H1 (cell line): ENCODE measurements at regions not wholly inside any gene's neighbourhood (a gene's known extent, or its start where the extent isn't known, plus 50 kb on each side); places are given as distances from the start of the nearest gene placed in this dataset.

Source experiments
- CTCF ChIA-PET: fragments of 300-600 bp; sonication (Branson Sonifier 250); formaldehyde crosslinking; loops from one replicate; lab custom pipeline; 2021; ENCODE audit not compliant: partially characterized antibody; lab: Charles Lee
- POLR2A ChIA-PET: fragments of 300-600 bp; sonication (Branson Sonifier 250); formaldehyde crosslinking; loops from one replicate; lab custom pipeline; 2021; ENCODE audit warnings: inconsistent platforms; ENCODE audit not compliant: partially characterized antibody; lab: Charles Lee
- DNase-seq, 2 experiments: peaks; one replicate each; pipeline versions ENCODE4 v3.0.0 to v3.0.0-alpha.2; 2010 to 2022; ENCODE audit warnings: low spot score in 2 of 2, low read depth in 1 of 2, mixed read lengths in 1 of 2
- FAIRE-seq: peaks from 2 replicates; lab custom pipeline; 2011; peaks lifted over from hg19 to GRCh38; lab: Jason Lieb, UNC
- H2AFZ ChIP-seq: 2 replicates; pipeline ENCODE4 v1.8.1; 2012; ENCODE audit warnings: low read length, inconsistent platforms
- H2AK5ac ChIP-seq: 2 replicates; pipeline ENCODE4 v1.6.1; 2013; ENCODE audit warnings: low read depth, low read length
- H2BK120ac ChIP-seq: replicated peaks from 2 replicates; pipeline ENCODE3; 2013; ENCODE audit warnings: low read depth, low read length, inconsistent platforms
- H2BK12ac ChIP-seq: 2 replicates; pipeline ENCODE4 v1.6.1; 2013; ENCODE audit warnings: low read depth, low read length
- H2BK15ac ChIP-seq: 2 replicates; pipeline ENCODE4 v1.6.1; 2013; ENCODE audit warnings: low read length
- H2BK20ac ChIP-seq: 2 replicates; pipeline ENCODE4 v1.6.1; 2013; ENCODE audit warnings: low read length
- H2BK5ac ChIP-seq: 2 replicates; pipeline ENCODE4 v1.6.1; 2013; ENCODE audit warnings: low read depth, low read length
- H3K14ac ChIP-seq: 2 replicates; pipeline ENCODE4 v1.6.1; 2013; ENCODE audit warnings: inconsistent platforms; ENCODE audit not compliant: insufficient read length
- H3K18ac ChIP-seq: 2 replicates; pipeline ENCODE4 v1.6.1; 2013; ENCODE audit warnings: low read length; ENCODE audit errors: extremely low read depth
- H3K23ac ChIP-seq: 2 replicates; pipeline ENCODE4 v1.6.1; 2013; ENCODE audit warnings: inconsistent platforms; ENCODE audit not compliant: insufficient read length
- H3K23me2 ChIP-seq: 2 replicates; pipeline ENCODE4 v1.6.1; 2013; ENCODE audit warnings: low read depth, low read length
- H3K27ac ChIP-seq: 2 replicates; pipeline ENCODE4 v1.6.1; 2011; ENCODE audit warnings: low read depth, low read length, inconsistent platforms
- H3K27me3 ChIP-seq, 4 experiments: replicated peaks in 1 of 4; 1 replicate in 1 of 4; 2 replicates in 3 of 4; pipeline versions ENCODE4 v1.6.1 to v1.8.1; 2011 to 2013; ENCODE audit warnings: low read length in 3 of 4, mild to moderate bottlenecking in 3 of 4, inconsistent platforms in 2 of 4, mixed read lengths in 2 of 4, moderate library complexity in 1 of 4; ENCODE audit not compliant: control insufficient read depth in 3 of 4, insufficient read depth in 3 of 4; ENCODE audit errors: extremely low read depth in 1 of 4
- H3K36me3 ChIP-seq, 4 experiments: 2 replicates each; pipeline versions ENCODE4 v1.6.1 to v1.8.1; 2011 to 2013; ENCODE audit warnings: mild to moderate bottlenecking in 4 of 4, low read length in 3 of 4, moderate library complexity in 2 of 4, control low read depth in 1 of 4, inconsistent platforms in 1 of 4; ENCODE audit not compliant: insufficient read depth in 4 of 4, control insufficient read depth in 2 of 4
- H3K4ac ChIP-seq: replicated peaks from 2 replicates; pipeline ENCODE3; 2013; ENCODE audit warnings: low read length, low read depth, mixed read lengths, inconsistent platforms; ENCODE audit not compliant: insufficient read length
- H3K4me1 ChIP-seq, 4 experiments: replicated peaks in 1 of 4; 1 replicate in 1 of 4; 2 replicates in 3 of 4; pipeline versions ENCODE4 v1.6.1 to v1.8.1; 2011 to 2013; ENCODE audit warnings: low read length in 3 of 4, inconsistent platforms in 2 of 4, mixed read lengths in 1 of 4; ENCODE audit not compliant: insufficient read depth in 4 of 4, control insufficient read depth in 3 of 4
- H3K4me2 ChIP-seq, 2 experiments: 2 replicates each; pipeline versions ENCODE4 v1.6.1 to v1.8.1; 2011 to 2013; ENCODE audit warnings: low read depth in 2 of 2, low read length in 2 of 2, control low read depth in 1 of 2, inconsistent platforms in 1 of 2, mild to moderate bottlenecking in 1 of 2; ENCODE audit not compliant: insufficient read depth in 1 of 2
- H3K4me3 ChIP-seq, 4 experiments: fragments of 200-600, 300-600 bp in 1 of 4; sonication (generic), shearing (Covaris generic), sonication (Bioruptor Twin) in 1 of 4; 2 replicates each; pipeline versions ENCODE4 v1.5.1 to v1.8.1; 2011 to 2016; ENCODE audit warnings: low read length in 4 of 4, low read depth in 3 of 4, control low read depth in 2 of 4, inconsistent platforms in 2 of 4, mild to moderate bottlenecking in 2 of 4, mixed read lengths in 1 of 4, moderate library complexity in 1 of 4; ENCODE audit not compliant: insufficient read depth in 2 of 4; ENCODE audit errors: extremely low read depth in 1 of 4
- H3K56ac ChIP-seq: replicated peaks from 2 replicates; pipeline ENCODE3; 2013; ENCODE audit warnings: low read depth, mild to moderate bottlenecking, mixed read lengths, low read length, inconsistent platforms; ENCODE audit not compliant: insufficient read length
- H3K79me1 ChIP-seq: 2 replicates; pipeline ENCODE4 v1.6.1; 2013; ENCODE audit warnings: low read depth, low read length, control low read depth
- H3K79me2 ChIP-seq, 2 experiments: 2 replicates each; pipeline versions ENCODE4 v1.6.1 to v1.8.1; 2012 to 2013; ENCODE audit warnings: low read length in 2 of 2, mild to moderate bottlenecking in 2 of 2, inconsistent platforms in 1 of 2; ENCODE audit not compliant: insufficient read depth in 2 of 2, control insufficient read depth in 1 of 2
- H3K9ac ChIP-seq, 4 experiments: replicated peaks in 1 of 4; 1 replicate in 1 of 4; 2 replicates in 3 of 4; pipeline versions ENCODE4 v1.6.1 to v1.8.1; 2011 to 2013; ENCODE audit warnings: low read depth in 3 of 4, low read length in 3 of 4, control low read depth in 2 of 4, mild to moderate bottlenecking in 2 of 4, moderate library complexity in 2 of 4, inconsistent platforms in 1 of 4; ENCODE audit errors: extremely low read depth in 1 of 4
- H3K9me3 ChIP-seq, 2 experiments: 2 replicates each; pipeline versions ENCODE4 v1.6.1 to v1.8.1; 2012 to 2013; ENCODE audit warnings: mild to moderate bottlenecking in 2 of 2, moderate library complexity in 2 of 2, control low read depth in 1 of 2, inconsistent platforms in 1 of 2, low read depth in 1 of 2, low read length in 1 of 2, mixed read lengths in 1 of 2; ENCODE audit not compliant: insufficient read depth in 2 of 2
- H4K20me1 ChIP-seq, 2 experiments: replicated peaks in 1 of 2; 2 replicates each; pipeline versions ENCODE3 to v1.8.1; 2011 to 2013; ENCODE audit warnings: inconsistent platforms in 2 of 2, low read length in 2 of 2, mild to moderate bottlenecking in 1 of 2; ENCODE audit not compliant: insufficient read depth in 2 of 2, control insufficient read depth in 1 of 2
- H4K5ac ChIP-seq: 2 replicates; pipeline ENCODE4 v1.6.1; 2013; ENCODE audit warnings: low read length, low read depth, mixed read lengths, inconsistent platforms; ENCODE audit not compliant: insufficient read length
- H4K8ac ChIP-seq: 2 replicates; pipeline ENCODE4 v1.8.0; 2013; ENCODE audit warnings: mild to moderate bottlenecking, moderate library complexity, low read length, inconsistent platforms; ENCODE audit not compliant: insufficient read depth; ENCODE audit errors: extremely low read depth
- H4K91ac ChIP-seq: replicated peaks from 2 replicates; pipeline ENCODE3; 2013; ENCODE audit warnings: low read length, mixed read lengths, inconsistent platforms; ENCODE audit not compliant: insufficient read length
- ASH2L ChIP-seq: fragments of 200-600, 300-600 bp; sonication (generic); IDR thresholded peaks from one replicate; pipeline ENCODE4 v1.7.1; 2017; ENCODE audit warnings: low read length
- CREB1 ChIP-seq: IDR thresholded peaks from 2 replicates; pipeline ENCODE4 v1.6.1; 2012; ENCODE audit warnings: inconsistent platforms
- EZH2 ChIP-seq: fragments of 200-600 bp; sonication (generic); IDR thresholded peaks from 2 replicates; pipeline ENCODE4 v1.7.1; 2012; ENCODE audit warnings: low read depth, mild to moderate bottlenecking, moderate library complexity, low read length, inconsistent platforms; ENCODE audit not compliant: severe bottlenecking
- KDM1A ChIP-seq: fragments of 200-600, 300-600 bp; sonication (generic); IDR thresholded peaks from 2 replicates; pipeline ENCODE4 v1.7.1; 2016; ENCODE audit warnings: mild to moderate bottlenecking, low read length, borderline replicate concordance
- KDM4A ChIP-seq: IDR thresholded peaks from one replicate; pipeline ENCODE4 v1.7.1; 2012; ENCODE audit warnings: low read depth, mild to moderate bottlenecking, moderate library complexity, low read length, inconsistent platforms; ENCODE audit not compliant: severe bottlenecking
- MAFK ChIP-seq: IDR thresholded peaks from 2 replicates; pipeline ENCODE4 v1.6.1; 2012; ENCODE audit warnings: low read depth, mild to moderate bottlenecking, improper control_type of control experiment, low read length
- NANOG ChIP-seq: IDR thresholded peaks from 2 replicates; pipeline ENCODE4 v1.6.1; 2011; ENCODE audit warnings: low read length, low read depth, mild to moderate bottlenecking, inconsistent platforms; ENCODE audit not compliant: insufficient read depth, poor library complexity, severe bottlenecking
- POLR2A ChIP-seq, 2 experiments: IDR thresholded peaks; 1 replicate in 1 of 2; 2 replicates in 1 of 2; pipeline ENCODE4 v1.6.1; 2011; ENCODE audit warnings: low read depth in 2 of 2, low read length in 2 of 2, mild to moderate bottlenecking in 2 of 2; ENCODE audit errors: control extremely low read depth in 1 of 2
- SIN3A ChIP-seq, 2 experiments: IDR thresholded peaks in 1 of 2; conservative IDR thresholded peaks in 1 of 2; 2 replicates each; pipeline ENCODE4 v1.6.1; 2011 to 2012; ENCODE audit warnings: low read length in 2 of 2, improper control_type of control experiment in 1 of 2, low read depth in 1 of 2, mild to moderate bottlenecking in 1 of 2
- SIRT6 ChIP-seq: IDR thresholded peaks from one replicate; pipeline ENCODE4 v1.7.1; 2012; ENCODE audit warnings: low read length, inconsistent platforms
- SIX5 ChIP-seq: IDR thresholded peaks from 2 replicates; pipeline ENCODE4 v1.6.1; 2011; ENCODE audit warnings: mild to moderate bottlenecking, low read depth, low read length
- SP1 ChIP-seq: IDR thresholded peaks from 2 replicates; pipeline ENCODE4 v1.6.1; 2011; ENCODE audit warnings: low read depth, low read length
- TEAD4 ChIP-seq: IDR thresholded peaks from 2 replicates; pipeline ENCODE4 v1.6.1; 2012; ENCODE audit warnings: low read depth, low read length, inconsistent platforms, mixed read lengths
- WGBS, 2 experiments: shearing (Covaris generic) in 1 of 2; methylation state at CpG; one replicate each; pipeline versions ENCODE4 v1.1.6 to v1.1.7; 2013 to 2015; ENCODE audit warnings: low lambda C conversion rate in 2 of 2, mixed read lengths in 2 of 2, inconsistent platforms in 1 of 2, low coverage in 1 of 2, missing lambda C conversion rate in 1 of 2; ENCODE audit not compliant: insufficient replicate concordance in 2 of 2, insufficient coverage in 1 of 2, insufficient read length in 1 of 2; ENCODE audit errors: extremely low coverage in 1 of 2, missing lambda C conversion rate in 1 of 2; 5-methylcytosine and 5-hydroxymethylcytosine counted together

GRCh38 chr3:132218817-132219755 is 98.1 kb upstream of the ACP3 start:
- DNase-seq (no peak), FAIRE-seq (no peak)
- H3K4ac ChIP-seq = no peak overlapping the region
- WGBS, 2 experiments = 75% methylated on average over 3 of the region's 3 CpGs; no CpG with 5 or more reads in 1 of the 2 experiments
- peaks cover 0 to 2% (median 0%) of the 10 kb centered on the region in 4 experiments; a peak in 3 of 7 replicates for H3K27me3 ChIP-seq
- no peak overlapping the region for H3K23ac ChIP-seq
- H3K36me3 ChIP-seq = no peaks in the 10 kb centered on the region
- CTCF ChIA-PET = interaction anchor here (0.8 to 4.7 kb wide), 4 partner anchors 8 to 181 kb away, joined by 3 to 43 read pairs (median 10); no protein-coding TSS in a partner anchor
- H4K8ac ChIP-seq = no peak overlapping the region
- H3K27ac ChIP-seq = no peak overlapping the region
- H2BK5ac ChIP-seq = no peak overlapping the region
- no peaks in the 10 kb centered on the region for H3K9me3 ChIP-seq
- no peak overlapping the region for H2BK120ac ChIP-seq
- no peak overlapping the region for H2BK12ac ChIP-seq
- no peak overlapping the region for H3K56ac ChIP-seq
- POLR2A ChIA-PET = no interaction called here
- H3K14ac ChIP-seq = no peak overlapping the region
- H2BK15ac ChIP-seq = no peak overlapping the region
- H4K91ac ChIP-seq = no peak overlapping the region
- no peak overlapping the region for H2BK20ac ChIP-seq
- H3K4me3 ChIP-seq = no peak overlapping the region
- no peaks in the 10 kb centered on the region for H3K23me2 ChIP-seq
- no peak overlapping the region for H2AFZ ChIP-seq
- no peaks in the 10 kb centered on the region for H3K79me2 ChIP-seq
- no peak overlapping the region for H3K9ac ChIP-seq
- H4K5ac ChIP-seq = no peak overlapping the region
- H3K4me1 ChIP-seq = peaks cover 0 to 8% (median 1%) of the 10 kb centered on the region in 4 experiments; a peak in 4 of 7 replicates
- H2AK5ac ChIP-seq = no peak overlapping the region
- no peak overlapping the region for H3K18ac ChIP-seq
- TF ChIP-seq NANOG = no peak
- TF ChIP-seq POLR2A (IDR thresholded peaks at IDR 0.05; ENCODE audit: control extremely low read depth in 1 of 2, low read depth in 2 of 2, low read length in 2 of 2) = no peak
- no peak for TF ChIP-seq SIN3A (conservative IDR thresholded peaks at IDR 0.05 in 1 of 2, IDR thresholded peaks at IDR 0.05 in 1 of 2; ENCODE audit: low read depth in 1 of 2, low read length in 2 of 2)
- no peak for TF ChIP-seq EZH2
- no peak for TF ChIP-seq SIX5
- no peak for TF ChIP-seq KDM1A
- TF ChIP-seq SP1 = no peak
- TF ChIP-seq MAFK = no peak
- no peak for TF ChIP-seq TEAD4
- no peak for TF ChIP-seq SIRT6
- no peak for TF ChIP-seq CREB1
- TF ChIP-seq KDM4A = no peak
- no peak for TF ChIP-seq ASH2L
- no peaks in the 10 kb centered on the region for H4K20me1 ChIP-seq
- no peaks in the 10 kb centered on the region for H3K79me1 ChIP-seq
- no peak overlapping the region for H3K4me2 ChIP-seq
